OCI-LY1 (cell line): ENCODE measurements at regions not wholly inside any gene's neighbourhood (a gene's known extent, or its start where the extent isn't known, plus 50 kb on each side); places are given as distances from the start of the nearest gene placed in this dataset.

Experiments
- H2AFZ ChIP-seq: fragments of 200-600 bp; sonication (generic), shearing (Covaris generic); 2 replicates; pipeline ENCODE4 v1.6.0; 2014; ENCODE audit warnings: antibody characterized with exemption, mild to moderate bottlenecking, low read length
- H3F3A ChIP-seq: fragments of 200-600 bp; sonication (generic), shearing (Covaris generic); 2 replicates; pipeline ENCODE4 v1.6.0; 2014; ENCODE audit warnings: mild to moderate bottlenecking, antibody characterized with exemption, low read length, moderate library complexity; ENCODE audit not compliant: insufficient read depth
- H3K27ac ChIP-seq: fragments of 200-600 bp; sonication (generic); 2 replicates; pipeline ENCODE4 v1.5.1; 2014; ENCODE audit warnings: low read length, mixed run types, mild to moderate bottlenecking, low read depth; ENCODE audit not compliant: poor library complexity, severe bottlenecking
- H3K27me3 ChIP-seq: fragments of 200-600 bp; sonication (generic); 2 replicates; pipeline ENCODE4 v1.6.0; 2014; ENCODE audit warnings: antibody characterized with exemption, mild to moderate bottlenecking, low read length, moderate library complexity; ENCODE audit not compliant: insufficient read depth
- H3K36me3 ChIP-seq: fragments of 200-600 bp; sonication (generic); 2 replicates; pipeline ENCODE4 v1.6.1; 2014; ENCODE audit warnings: mild to moderate bottlenecking, antibody characterized with exemption, low read length, moderate library complexity, mixed read lengths; ENCODE audit not compliant: insufficient read depth
- H3K4me1 ChIP-seq: fragments of 200-600 bp; sonication (generic); 2 replicates; pipeline ENCODE4 v1.5.1; 2014; ENCODE audit warnings: mild to moderate bottlenecking, low read length, moderate library complexity; ENCODE audit not compliant: insufficient read depth, severe bottlenecking
- H3K4me2 ChIP-seq: fragments of 200-600 bp; sonication (generic), shearing (Covaris generic); 2 replicates; pipeline ENCODE4 v1.6.1; 2014; ENCODE audit warnings: low read length
- H3K4me3 ChIP-seq: fragments of 200-600 bp; sonication (generic); 2 replicates; pipeline ENCODE4 v1.5.1; 2014; ENCODE audit warnings: low read length, low read depth, mild to moderate bottlenecking, mixed read lengths; ENCODE audit not compliant: poor library complexity, severe bottlenecking
- H3K79me2 ChIP-seq: fragments of 200-600 bp; shearing (Covaris generic); 2 replicates; pipeline ENCODE4 v1.6.1; 2016; ENCODE audit warnings: mixed run types, low read length, mixed read lengths; ENCODE audit not compliant: insufficient read depth
- H3K9ac ChIP-seq: fragments of 200-600 bp; sonication (generic), shearing (Covaris generic); 2 replicates; pipeline ENCODE4 v1.6.1; 2014; ENCODE audit warnings: mild to moderate bottlenecking, low read length, mixed read lengths
- H3K9me2 ChIP-seq: fragments of 200-600 bp; sonication (generic), shearing (Covaris generic); 2 replicates; pipeline ENCODE4 v1.6.1; 2014; ENCODE audit warnings: low read depth, mild to moderate bottlenecking, low read length, mixed read lengths
- H3K9me3 ChIP-seq: fragments of 200-600 bp; shearing (Covaris generic); 2 replicates; pipeline ENCODE4 v1.6.1; 2014; ENCODE audit warnings: low read length, mixed read lengths
- H4K20me1 ChIP-seq: fragments of 200-600 bp; sonication (generic), shearing (Covaris generic); 2 replicates; pipeline ENCODE4 v1.6.0; 2016; ENCODE audit warnings: mild to moderate bottlenecking, low read length; ENCODE audit not compliant: insufficient read depth
- EZH2 ChIP-seq: fragments of 200-600 bp; sonication (generic), shearing (Covaris generic); IDR thresholded peaks from 2 replicates; pipeline ENCODE4 v1.8.0; 2017; ENCODE audit warnings: borderline replicate concordance, mixed run types, mild to moderate bottlenecking, antibody characterized with exemption, low read length, moderate library complexity, mixed read lengths
- TF ChIP-seq, protein P1 (sequence below): fragments of 200-600 bp; sonication (generic), shearing (Covaris generic); IDR thresholded peaks from 2 replicates; pipeline ENCODE4 v1.5.1; 2017; ENCODE audit warnings: mild to moderate bottlenecking, antibody characterized with exemption, low read length, moderate library complexity, mixed read lengths

GRCh38 chr7:68556537-68556936, 1041.7 kb upstream of the AUTS2 start:
- TF ChIP-seq, protein P1, sequence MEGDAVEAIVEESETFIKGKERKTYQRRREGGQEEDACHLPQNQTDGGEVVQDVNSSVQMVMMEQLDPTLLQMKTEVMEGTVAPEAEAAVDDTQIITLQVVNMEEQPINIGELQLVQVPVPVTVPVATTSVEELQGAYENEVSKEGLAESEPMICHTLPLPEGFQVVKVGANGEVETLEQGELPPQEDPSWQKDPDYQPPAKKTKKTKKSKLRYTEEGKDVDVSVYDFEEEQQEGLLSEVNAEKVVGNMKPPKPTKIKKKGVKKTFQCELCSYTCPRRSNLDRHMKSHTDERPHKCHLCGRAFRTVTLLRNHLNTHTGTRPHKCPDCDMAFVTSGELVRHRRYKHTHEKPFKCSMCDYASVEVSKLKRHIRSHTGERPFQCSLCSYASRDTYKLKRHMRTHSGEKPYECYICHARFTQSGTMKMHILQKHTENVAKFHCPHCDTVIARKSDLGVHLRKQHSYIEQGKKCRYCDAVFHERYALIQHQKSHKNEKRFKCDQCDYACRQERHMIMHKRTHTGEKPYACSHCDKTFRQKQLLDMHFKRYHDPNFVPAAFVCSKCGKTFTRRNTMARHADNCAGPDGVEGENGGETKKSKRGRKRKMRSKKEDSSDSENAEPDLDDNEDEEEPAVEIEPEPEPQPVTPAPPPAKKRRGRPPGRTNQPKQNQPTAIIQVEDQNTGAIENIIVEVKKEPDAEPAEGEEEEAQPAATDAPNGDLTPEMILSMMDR: no peak
- TF ChIP-seq EZH2: no peak
- H3K79me2 ChIP-seq: no peaks in the 10 kb centered on the region
- no peaks in the 10 kb centered on the region; the same call in 1 of the 2 replicates for H3K36me3 ChIP-seq

DNA sequence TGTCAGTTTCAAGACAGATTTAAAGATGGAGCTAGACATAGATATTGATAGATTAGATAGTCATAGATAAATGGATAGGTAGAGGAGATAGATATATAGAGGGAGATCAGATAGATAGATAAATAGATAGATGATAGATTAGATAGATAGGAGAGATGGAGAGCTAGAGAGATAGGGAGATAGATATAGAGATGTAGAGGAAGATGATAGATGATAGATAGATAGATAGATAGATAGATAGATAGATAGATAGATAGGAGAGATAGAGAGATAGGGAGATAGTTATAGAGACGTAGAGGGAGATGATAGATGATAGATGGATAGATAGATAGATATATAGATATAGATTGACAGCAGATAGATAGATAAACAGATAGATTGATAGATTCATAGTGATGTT, 1038.8 kb upstream of the AUTS2 start:
- H3K4me3 ChIP-seq: no peak overlapping the region
- H3K36me3 ChIP-seq: no peaks in the 10 kb centered on the region; the same call in 1 of the 2 replicates
- TF ChIP-seq, protein P1: no peak
- no peak for TF ChIP-seq EZH2
- no peaks in the 10 kb centered on the region for H3K4me1 ChIP-seq
- H3K79me2 ChIP-seq: no peaks in the 10 kb centered on the region
- no peaks in the 10 kb centered on the region for H3K27me3 ChIP-seq
- no peak overlapping the region for H3K27ac ChIP-seq
- H3K9ac ChIP-seq: no peak overlapping the region
- peaks cover 10% of the 10 kb centered on the region for H3K9me3 ChIP-seq
- no peaks in the 10 kb centered on the region for H3F3A ChIP-seq
- H3K4me2 ChIP-seq: no peak overlapping the region
- no peaks in the 10 kb centered on the region for H3K9me2 ChIP-seq
- H4K20me1 ChIP-seq: no peaks in the 10 kb centered on the region
- no peak overlapping the region for H2AFZ ChIP-seq

More at GRCh38 chr7:68556537-68556936, 1041.7 kb upstream of the AUTS2 start:
- Histone ChIP-seq H3K4me2 (no peak overlapping the region), H3K27ac (no peak overlapping the region), H4K20me1 (no peaks in the 10 kb centered on the region), H3K4me1 (no peaks in the 10 kb centered on the region), H3K9me3 (peaks cover 10% of the 10 kb centered on the region), H3K9ac (no peak overlapping the region), H3K9me2 (no peaks in the 10 kb centered on the region), H3F3A (no peaks in the 10 kb centered on the region), H2AFZ (no peak overlapping the region), H3K27me3 (no peaks in the 10 kb centered on the region), H3K4me3 (no peak overlapping the region)

GRCh38 chr7:68562323-68562899, 1035.9 kb upstream of the AUTS2 start:
- Histone ChIP-seq H3K79me2 (no peaks in the 10 kb centered on the region), H3K9me3 (peaks cover 9% of the 10 kb centered on the region), H3K9me2 (no peaks in the 10 kb centered on the region), H2AFZ (no peak overlapping the region), H4K20me1 (no peaks in the 10 kb centered on the region), H3K4me1 (no peaks in the 10 kb centered on the region), H3K9ac (no peak overlapping the region), H3K4me2 (no peak overlapping the region), H3K27ac (no peak overlapping the region), H3K36me3 (no peaks in the 10 kb centered on the region; the same call in 1 of the 2 replicates), H3K4me3 (no peak overlapping the region), H3F3A (no peaks in the 10 kb centered on the region), H3K27me3 (no peaks in the 10 kb centered on the region)
- TF ChIP-seq EZH2: no peak
- TF ChIP-seq, protein P1: no peak
